ENCODE measurements at regions not wholly inside any gene's neighbourhood (a gene's known extent, or its start where the extent isn't known, plus 50 kb on each side); places are given as distances from the start of the nearest gene placed in this dataset.

DNA sequence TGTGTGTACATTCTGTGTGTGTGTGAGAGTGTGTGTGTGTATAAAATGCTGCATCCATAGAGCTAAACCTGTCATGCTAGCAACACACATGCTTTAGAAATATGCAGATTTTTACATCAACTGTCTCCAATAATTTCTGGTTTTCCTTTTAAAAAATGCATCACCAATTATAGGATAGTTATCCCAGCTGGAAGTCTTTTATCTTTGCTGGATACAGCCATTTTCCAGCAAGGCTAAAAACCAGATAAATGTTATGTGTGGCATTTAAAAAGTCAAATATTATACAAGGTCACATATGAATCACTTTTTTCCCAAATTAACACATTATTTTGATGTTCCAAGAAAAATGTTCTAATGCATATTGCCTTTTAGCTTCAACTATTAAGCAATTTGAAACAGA lies 202.0 kb upstream of the IPO5 start:
- no peak for TF ChIP-seq EZH2 (IDR thresholded peaks at IDR 0.05; ENCODE audit: low read depth, low read length, severe bottlenecking)
- TF ChIP-seq, protein P1, sequence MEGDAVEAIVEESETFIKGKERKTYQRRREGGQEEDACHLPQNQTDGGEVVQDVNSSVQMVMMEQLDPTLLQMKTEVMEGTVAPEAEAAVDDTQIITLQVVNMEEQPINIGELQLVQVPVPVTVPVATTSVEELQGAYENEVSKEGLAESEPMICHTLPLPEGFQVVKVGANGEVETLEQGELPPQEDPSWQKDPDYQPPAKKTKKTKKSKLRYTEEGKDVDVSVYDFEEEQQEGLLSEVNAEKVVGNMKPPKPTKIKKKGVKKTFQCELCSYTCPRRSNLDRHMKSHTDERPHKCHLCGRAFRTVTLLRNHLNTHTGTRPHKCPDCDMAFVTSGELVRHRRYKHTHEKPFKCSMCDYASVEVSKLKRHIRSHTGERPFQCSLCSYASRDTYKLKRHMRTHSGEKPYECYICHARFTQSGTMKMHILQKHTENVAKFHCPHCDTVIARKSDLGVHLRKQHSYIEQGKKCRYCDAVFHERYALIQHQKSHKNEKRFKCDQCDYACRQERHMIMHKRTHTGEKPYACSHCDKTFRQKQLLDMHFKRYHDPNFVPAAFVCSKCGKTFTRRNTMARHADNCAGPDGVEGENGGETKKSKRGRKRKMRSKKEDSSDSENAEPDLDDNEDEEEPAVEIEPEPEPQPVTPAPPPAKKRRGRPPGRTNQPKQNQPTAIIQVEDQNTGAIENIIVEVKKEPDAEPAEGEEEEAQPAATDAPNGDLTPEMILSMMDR (IDR thresholded peaks at IDR 0.05; ENCODE audit: control extremely low read depth in 1 of 3, insufficient read depth in 1 of 3, low read depth in 1 of 3, low read length in 3 of 3), result no peak
- TF ChIP-seq RNF2 (IDR thresholded peaks at IDR 0.05; ENCODE audit: borderline replicate concordance, low read depth, low read length, missing control alignments, poor library complexity, severe bottlenecking), result no peak
- no peak for TF ChIP-seq BRCA1 (IDR thresholded peaks at IDR 0.05; ENCODE audit: low read depth, low read length)
- TF ChIP-seq RBBP5 (IDR thresholded peaks at IDR 0.05; ENCODE audit: borderline replicate concordance, low read depth, low read length), result no peak
- no peak for TF ChIP-seq GTF2F1 (IDR thresholded peaks at IDR 0.05; ENCODE audit: borderline replicate concordance, low read depth, low read length)
- TF ChIP-seq E2F6 (IDR thresholded peaks at IDR 0.05), result no peak
- no peak for TF ChIP-seq RAD21 (IDR thresholded peaks at IDR 0.05 in 1 of 2, conservative IDR thresholded peaks at IDR 0.05 in 1 of 2; ENCODE audit: low read depth in 2 of 2, low read length in 2 of 2)
